K562 (cell line): ENCODE measurements at regions not wholly inside any gene's neighbourhood (a gene's known extent, or its start where the extent isn't known, plus 50 kb on each side); places are given as distances from the start of the nearest gene placed in this dataset.
A peak's percentile ranks its signal among the peaks of the same experiment; 100 is the strongest.

Experiments
- ATAC-seq: fragments of 200-7000 bp; cut with Tn5 transposase; 3 replicates; pipeline ENCODE4 v1.9.1; 2020; ENCODE audit warnings: moderate library complexity
- BruUV-seq: library from RNA; stranded (reverse); fragments of 400-500 nt; replicated peaks from 2 replicates; lab custom pipeline; 2021; lab: Mats Ljungman, UMichigan
- CTCF ChIA-PET: fragments of 300-600 bp; formaldehyde crosslinking; extraction: SDS; loops from one replicate; lab custom pipeline; 2021; ENCODE audit warnings: low intra/inter-chr PET ratio; lab: Yijun Ruan, JAX
- POLR2A ChIA-PET: fragments of 300-600, 350-650 bp; sonication (Branson Sonifier 250); formaldehyde crosslinking; extraction: SDS; loops from one replicate; lab custom pipeline; 2021; ENCODE audit warnings: antibody characterized with exemption, inconsistent platforms; lab: Yijun Ruan, JAX
- DNase-seq, 4 experiments: peaks; one replicate each; pipeline versions ENCODE4 v3.0.0 to v3.0.0-alpha.2; 2011 to 2018; ENCODE audit warnings: low spot score in 3 of 4, mixed read lengths in 3 of 4; ENCODE audit errors: extremely low read depth in 1 of 4
- FAIRE-seq: peaks from 2 replicates; lab custom pipeline; 2011; peaks lifted over from hg19 to GRCh38; lab: Jason Lieb, UNC
- H2AFZ ChIP-seq: 2 replicates; pipeline ENCODE4 v1.6.0; 2011; ENCODE audit warnings: low read depth, low read length, control low read depth, inconsistent platforms
- H3K27ac ChIP-seq: fragments of 200-600 bp; 3 replicates; pipeline ENCODE4 v1.8.0; 2011; ENCODE audit warnings: low read depth, mild to moderate bottlenecking, control low read depth, inconsistent platforms, low read length, moderate library complexity, mixed read lengths; ENCODE audit errors: extremely low read depth
- H3K27me3 ChIP-seq, 2 experiments: fragments of 300-600 bp in 1 of 2; 2 replicates in 1 of 2; 3 replicates in 1 of 2; pipeline versions ENCODE4 v1.6.0 to v1.8.0; 2011; ENCODE audit warnings: inconsistent platforms in 2 of 2, low read length in 2 of 2, mild to moderate bottlenecking in 1 of 2, mixed read lengths in 1 of 2, moderate library complexity in 1 of 2; ENCODE audit not compliant: control insufficient read depth in 2 of 2, insufficient read depth in 2 of 2
- H3K36me3 ChIP-seq: fragments of 300-600 bp; 3 replicates; pipeline ENCODE4 v1.8.0; 2011; ENCODE audit warnings: mild to moderate bottlenecking, low read length, inconsistent platforms; ENCODE audit not compliant: control insufficient read depth, insufficient read depth
- H3K4me1 ChIP-seq, 2 experiments: fragments of 200-600 bp in 1 of 2; replicated peaks in 1 of 2; 2 replicates in 1 of 2; 3 replicates in 1 of 2; pipeline versions ENCODE4 v1.5.1 to v1.8.0; 2011; ENCODE audit warnings: inconsistent platforms in 2 of 2, low read length in 2 of 2, mild to moderate bottlenecking in 1 of 2, mixed read lengths in 1 of 2, moderate library complexity in 1 of 2; ENCODE audit not compliant: control insufficient read depth in 2 of 2, insufficient read depth in 2 of 2
- H3K4me2 ChIP-seq: 2 replicates; pipeline ENCODE4 v1.6.1; 2011; ENCODE audit warnings: low read length, control low read depth, inconsistent platforms, mixed read lengths; ENCODE audit not compliant: insufficient read depth
- H3K4me3 ChIP-seq: fragments of 200-600 bp; sonication (generic), shearing (Covaris generic); 2 replicates; pipeline ENCODE4 v1.5.1; 2016; ENCODE audit warnings: control low read depth, inconsistent platforms
- H3K79me2 ChIP-seq: fragments of 200-600 bp; 3 replicates; pipeline ENCODE4 v1.8.0; 2011; ENCODE audit warnings: low read length, inconsistent platforms; ENCODE audit not compliant: control insufficient read depth, insufficient read depth
- H3K9ac ChIP-seq, 2 experiments: 2 replicates each; pipeline versions ENCODE4 v1.6.0 to v1.6.1; 2011; ENCODE audit warnings: low read depth in 2 of 2, low read length in 2 of 2, control low read depth in 1 of 2, inconsistent platforms in 1 of 2, mild to moderate bottlenecking in 1 of 2, mixed read lengths in 1 of 2; ENCODE audit not compliant: insufficient read depth in 1 of 2
- H3K9me1 ChIP-seq: one replicate; pipeline ENCODE4 v1.6.0; 2011; ENCODE audit warnings: inconsistent platforms, mild to moderate bottlenecking, low read length, moderate library complexity; ENCODE audit not compliant: control insufficient read depth, insufficient read depth
- H3K9me3 ChIP-seq: replicated peaks from 2 replicates; pipeline ENCODE4 v1.5.1; 2011; ENCODE audit warnings: low read depth, low read length, inconsistent platforms; ENCODE audit not compliant: control insufficient read depth, insufficient read depth
- H4K20me1 ChIP-seq: replicated peaks from 2 replicates; pipeline ENCODE4 v1.6.1; 2011; ENCODE audit warnings: low read length, inconsistent platforms, mixed read lengths; ENCODE audit not compliant: control insufficient read depth, insufficient read depth
- BDP1 ChIP-seq: IDR thresholded peaks from 3 replicates; pipeline ENCODE4 v1.6.1; 2011; ENCODE audit not compliant: insufficient read length, insufficient read depth
- FOXO4 ChIP-seq: fragments of 450-650 bp; formaldehyde crosslinking; IDR thresholded peaks from 2 replicates; pipeline ENCODE4 v1.4.0; 2020; ENCODE audit warnings: mild to moderate bottlenecking, moderate library complexity
- NRF1 ChIP-seq, 2 experiments: fragments of 450-650 bp; IDR thresholded peaks in 1 of 2; conservative IDR thresholded peaks in 1 of 2; 2 replicates each; pipeline ENCODE4 v1.6.1; 2014; ENCODE audit warnings: mild to moderate bottlenecking in 2 of 2
- RBM39 ChIP-seq: fragments of 200-400 bp; formaldehyde crosslinking; optimal IDR thresholded peaks from 2 replicates; pipeline ENCODE3; 2018; ENCODE audit warnings: low read depth, low read length
- WGBS: fragments of 100-300 bp; shearing (Covaris generic); methylation state at CpG from one replicate; pipeline ENCODE4 v1.1.6; 2016; ENCODE audit warnings: low coverage, mixed read lengths; ENCODE audit not compliant: insufficient coverage; ENCODE audit errors: missing lambda C conversion rate; 5-methylcytosine and 5-hydroxymethylcytosine counted together
- in situ Hi-C: fragments of 300-500 bp; cut with MboI; formaldehyde crosslinking; loops from 4 replicates; pipeline ENCODE4 v1.15.0; 2018; ENCODE audit warnings: inconsistent platforms, mixed read lengths
- intact Hi-C: fragments of 100-400 bp; cut with micrococcal nuclease; formaldehyde crosslinking; loops from 2 replicates; pipeline ENCODE4 v1.14.2; 2022

- no peaks in the 10 kb centered on the region; a peak in 1 of 5 replicates for H3K4me1 ChIP-seq
- FAIRE-seq (no peak), DNase-seq (peak in 1 of 4 experiments; percentile 18), ATAC-seq (no peak)
- no peak overlapping the region for H3K4me2 ChIP-seq
- ChIA-PET POLR2A (interaction anchor here (0.5 kb wide), 1 partner anchor 55 kb away, joined by 3 read pairs; no protein-coding TSS in a partner anchor), CTCF (interaction anchor here (0.6 kb wide), 1 partner anchor 11 kb away, joined by 3 read pairs; no protein-coding TSS in a partner anchor)
- no peaks in the 10 kb centered on the region; a peak in 1 of 5 replicates for H3K27me3 ChIP-seq
- no peaks in the 10 kb centered on the region for H3K9me3 ChIP-seq
- H3K9ac ChIP-seq: no peak overlapping the region
- H3K27ac ChIP-seq: no peak overlapping the region
- intact Hi-C loops: no loop called here
- H2AFZ ChIP-seq: peak overlapping the region; percentile 32; the same call in 1 of the 2 replicates
- in situ Hi-C loops: no loop called here
- no peaks in the 10 kb centered on the region for H4K20me1 ChIP-seq
- TF ChIP-seq RBM39: no peak
- no peak for TF ChIP-seq FOXO4 (CRISPR knock-in tag)
- TF ChIP-seq NRF1 (conservative IDR thresholded peaks at IDR 0.05 in 1 of 2, IDR thresholded peaks at IDR 0.05 in 1 of 2): peak; percentile 45 to 62
- H3K79me2 ChIP-seq: no peaks in the 10 kb centered on the region
- no TSS peak for BruUV-seq
- whole genome bisulfite sequencing: 20% methylated on average over 7 of the region's 7 CpGs
- H3K4me3 ChIP-seq: no peak overlapping the region
- H3K36me3 ChIP-seq: no peaks in the 10 kb centered on the region
- no peaks in the 10 kb centered on the region for H3K9me1 ChIP-seq
Observed at GRCh38 chr1:94667818-94668217, 126.3 kb upstream of the F3 start.

GRCh38 chr1:94666797-94667196 is 125.2 kb upstream of the F3 start:
- 5% methylated on average over 1 of the region's 1 CpG for WGBS
- no peak overlapping the region for H2AFZ ChIP-seq
- DNase-seq: no peak
- H4K20me1 ChIP-seq: no peaks in the 10 kb centered on the region
- BruUV-seq: no TSS peak
- CTCF ChIA-PET: no interaction called here
- intact Hi-C loops: no loop called here
- H3K79me2 ChIP-seq: no peaks in the 10 kb centered on the region
- POLR2A ChIA-PET: no interaction called here
- no peak overlapping the region for H3K4me2 ChIP-seq
- no peaks in the 10 kb centered on the region for H3K36me3 ChIP-seq
- TF ChIP-seq BDP1: no peak
- ATAC-seq: no peak
- in situ Hi-C loops: no loop called here
- H3K9me3 ChIP-seq: no peaks in the 10 kb centered on the region
- no peaks in the 10 kb centered on the region for H3K9me1 ChIP-seq
- no peaks in the 10 kb centered on the region; a peak in 1 of 5 replicates for H3K4me1 ChIP-seq
- H3K27me3 ChIP-seq: no peaks in the 10 kb centered on the region; a peak in 1 of 5 replicates
- no peak overlapping the region for H3K27ac ChIP-seq
- no peak overlapping the region for H3K4me3 ChIP-seq
- no peak for FAIRE-seq
- no peak overlapping the region for H3K9ac ChIP-seq
